ENCODE measurements at regions not wholly inside any gene's neighbourhood (a gene's known extent, or its start where the extent isn't known, plus 50 kb on each side); places are given as distances from the start of the nearest gene placed in this dataset.

GRCh38 chr21:23968722-23969647, 1638.3 kb downstream of the MRPL39 start:
- Histone ChIP-seq H3K4me1 (ENCODE audit: control insufficient read depth, extremely low read depth, insufficient read depth, low read length) (no peaks in the 10 kb centered on the region), H2AFZ (ENCODE audit: low read depth, low read length) (peak overlapping the region; percentile 58), H4K20me1 (replicated peaks; ENCODE audit: control insufficient read depth, extremely low read depth, insufficient read depth, low read length) (no peaks in the 10 kb centered on the region), H3K27me3 (ENCODE audit: control insufficient read depth in 2 of 2, insufficient read depth in 2 of 2, low read length in 2 of 2) (no peaks in the 10 kb centered on the region), H3K9me1 (replicated peaks; ENCODE audit: control insufficient read depth, extremely low read depth, insufficient read depth, low read length) (no peaks in the 10 kb centered on the region), H3K36me3 (ENCODE audit: control insufficient read depth in 2 of 2, extremely low read depth in 1 of 2, insufficient read depth in 2 of 2, low read length in 2 of 2) (no peaks in the 10 kb centered on the region), H3K4me2 (ENCODE audit: insufficient read depth, low read length) (no peak overlapping the region), H3K79me2 (ENCODE audit: control insufficient read depth, insufficient read depth, low read length) (no peaks in the 10 kb centered on the region), H3K9me3 (replicated peaks; ENCODE audit: control insufficient read depth, insufficient read depth, low read length) (no peaks in the 10 kb centered on the region), H3K4me3 (replicated peaks in 1 of 3; ENCODE audit: insufficient read depth in 1 of 3, low read depth in 1 of 3, low read length in 3 of 3) (no peak overlapping the region), H3K27ac (ENCODE audit: insufficient read depth, low read depth, low read length) (no peak overlapping the region), H3K9ac (replicated peaks; ENCODE audit: extremely low read depth, insufficient read depth, low read length) (no peak overlapping the region)
- dilution Hi-C loops (cut with MboI; ENCODE audit: extremely low pct_ligation_motif_present, low sequenced_read_pairs) = no loop called here
- CTCF ChIA-PET = interaction anchor here (0.6 to 2.5 kb wide), 12 partner anchors 17 to 1416 kb away, joined by 3 to 15 read pairs (median 3); no protein-coding TSS in a partner anchor
- peak; percentile 77 for FAIRE-seq
- no peak for TF ChIP-seq MYC (IDR thresholded peaks at IDR 0.05; ENCODE audit: low read depth, low read length)
- peak; percentile 33 to 55 for TF ChIP-seq CTCF (IDR thresholded peaks at IDR 0.05; ENCODE audit: extremely low read depth in 1 of 2, insufficient read depth in 1 of 2, low read depth in 1 of 2, low read length in 2 of 2)
- no peak for TF ChIP-seq POLR2AphosphoS5 (IDR thresholded peaks at IDR 0.05; ENCODE audit: insufficient read depth, low read depth, low read length)
- intact Hi-C loops (cut with micrococcal nuclease) = loop anchor here (1.0 to 2.0 kb wide), 4 partner anchors 76 to 1418 kb away; no protein-coding TSS in a partner anchor
- peak; percentile 51 for DNase-seq (ENCODE audit: low read depth, low spot score)
- BruUV-seq (replicated peaks) = no TSS peak
- POLR2A ChIA-PET = no interaction called here

GRCh38 chr21:23968008-23968407, 1639.3 kb downstream of the MRPL39 start:
- H4K20me1 ChIP-seq (replicated peaks; ENCODE audit: control insufficient read depth, extremely low read depth, insufficient read depth, low read length) = no peaks in the 10 kb centered on the region
- ChIA-PET CTCF (interaction anchor here (0.6 to 2.5 kb wide), 5 partner anchors 31 to 761 kb away, joined by 3 to 15 read pairs (median 4); no protein-coding TSS in a partner anchor), POLR2A (no interaction called here)
- H3K9me1 ChIP-seq (replicated peaks; ENCODE audit: control insufficient read depth, extremely low read depth, insufficient read depth, low read length) = no peaks in the 10 kb centered on the region
- no peak overlapping the region for H3K4me2 ChIP-seq (ENCODE audit: insufficient read depth, low read length)
- H3K4me3 ChIP-seq (replicated peaks in 1 of 3; ENCODE audit: insufficient read depth in 1 of 3, low read depth in 1 of 3, low read length in 3 of 3) = no peak overlapping the region
- H3K79me2 ChIP-seq (ENCODE audit: control insufficient read depth, insufficient read depth, low read length) = no peaks in the 10 kb centered on the region
- TF ChIP-seq GATA2 (IDR thresholded peaks at IDR 0.05; ENCODE audit: insufficient read depth, insufficient read length, low read depth, low read length) = no peak
- no peak for TF ChIP-seq JUN (IDR thresholded peaks at IDR 0.05; ENCODE audit: borderline replicate concordance, insufficient read depth, insufficient read length, low read depth)
- no peak for TF ChIP-seq MYC (IDR thresholded peaks at IDR 0.05; ENCODE audit: low read depth, low read length)
- no peak for TF ChIP-seq EZH2 (IDR thresholded peaks at IDR 0.05; ENCODE audit: borderline replicate concordance, low read depth, low read length, severe bottlenecking)
- TF ChIP-seq POLR2A (IDR thresholded peaks at IDR 0.05; ENCODE audit: low read depth, low read length) = no peak
- no peak for TF ChIP-seq POLR2AphosphoS5 (IDR thresholded peaks at IDR 0.05; ENCODE audit: insufficient read depth, low read depth, low read length)
- TF ChIP-seq MAX (IDR thresholded peaks at IDR 0.05; ENCODE audit: insufficient read depth, insufficient read length) = no peak
- no peak for TF ChIP-seq FOS (IDR thresholded peaks at IDR 0.05; ENCODE audit: borderline replicate concordance, insufficient read depth, low read length)
- TF ChIP-seq CTCF (IDR thresholded peaks at IDR 0.05; ENCODE audit: extremely low read depth in 1 of 2, insufficient read depth in 1 of 2, low read depth in 1 of 2, low read length in 2 of 2) = no peak
- H3K27me3 ChIP-seq (ENCODE audit: control insufficient read depth in 2 of 2, insufficient read depth in 2 of 2, low read length in 2 of 2) = no peaks in the 10 kb centered on the region
- DNase-seq (ENCODE audit: low read depth, low spot score) (no peak), FAIRE-seq (no peak)
- H3K9ac ChIP-seq (replicated peaks; ENCODE audit: extremely low read depth, insufficient read depth, low read length) = no peak overlapping the region
- no peaks in the 10 kb centered on the region for H3K36me3 ChIP-seq (ENCODE audit: control insufficient read depth in 2 of 2, extremely low read depth in 1 of 2, insufficient read depth in 2 of 2, low read length in 2 of 2)
- no peaks in the 10 kb centered on the region for H3K4me1 ChIP-seq (ENCODE audit: control insufficient read depth, extremely low read depth, insufficient read depth, low read length)
- BruUV-seq (replicated peaks) = no TSS peak
- dilution Hi-C loops (cut with MboI; ENCODE audit: extremely low pct_ligation_motif_present, low sequenced_read_pairs) (no loop called here), intact Hi-C loops (cut with micrococcal nuclease) (loop anchor here (1.0 to 2.0 kb wide), 4 partner anchors 77 to 1419 kb away; no protein-coding TSS in a partner anchor)
- H3K9me3 ChIP-seq (replicated peaks; ENCODE audit: control insufficient read depth, insufficient read depth, low read length) = no peaks in the 10 kb centered on the region
- no peak overlapping the region for H2AFZ ChIP-seq (ENCODE audit: low read depth, low read length)
- H3K27ac ChIP-seq (ENCODE audit: insufficient read depth, low read depth, low read length) = no peak overlapping the region

All from endothelial cell of umbilical vein (primary cell).